Heart right ventricle (tissue), 16 donors: ENCODE measurements at regions not wholly inside any gene's neighbourhood (a gene's known extent, or its start where the extent isn't known, plus 50 kb on each side); places are given as distances from the start of the nearest gene placed in this dataset.

ENCODE experiments used
- ATAC-seq, 8 donors: fragments of 200-7000 bp; cut with Tn5 transposase; one replicate each; pipeline ENCODE4 v1.9.1; 2020; ENCODE audit warnings: mild to moderate bottlenecking in 8 of 8, moderate library complexity in 8 of 8, moderate number of reproducible peaks in 1 of 8
- DNase-seq, 2 donors: peaks; one replicate each; pipeline ENCODE4 v3.0.0-alpha.2; 2020
- H3K27ac ChIP-seq, 10 donors: fragments of 200-600 bp; sonication (generic) in 2 of 10; one replicate each; pipeline versions ENCODE4 v1.5.0 to v1.8.0; 2020 to 2022; ENCODE audit warnings: mild to moderate bottlenecking in 3 of 10
- H3K27me3 ChIP-seq, 7 donors: fragments of 200-600 bp; one replicate each; pipeline ENCODE4 v1.8.0; 2021 to 2022; ENCODE audit warnings: mild to moderate bottlenecking in 2 of 7
- H3K36me3 ChIP-seq, 9 donors: fragments of 200-600 bp; sonication (generic) in 1 of 9; one replicate each; pipeline versions ENCODE4 v1.5.0 to v1.8.0; 2020 to 2022; ENCODE audit warnings: mild to moderate bottlenecking in 2 of 9
- H3K4me1 ChIP-seq, 9 donors: fragments of 200-600 bp; sonication (generic) in 1 of 9; one replicate each; pipeline versions ENCODE4 v1.5.0 to v1.8.0; 2020 to 2022; ENCODE audit warnings: mild to moderate bottlenecking in 4 of 9
- H3K4me3 ChIP-seq, 10 donors: fragments of 200-600 bp; sonication (generic) in 2 of 10; one replicate each; pipeline versions ENCODE4 v1.5.0 to v1.8.0; 2020 to 2022; ENCODE audit warnings: mild to moderate bottlenecking in 7 of 10, moderate library complexity in 2 of 10
- H3K9me3 ChIP-seq, 11 donors: fragments of 200-600 bp in 10 of 11; sonication (generic) in 2 of 11; one replicate each; pipeline versions ENCODE4 v1.5.0 to v1.8.0; 2013 to 2022; ENCODE audit warnings: mild to moderate bottlenecking in 2 of 11, control low read depth in 1 of 11, moderate library complexity in 1 of 11
- CTCF ChIP-seq, 9 donors: fragments of 200-600 bp; sonication (generic) in 2 of 9; IDR thresholded peaks; one replicate each; pipeline versions ENCODE4 v1.5.0 to v1.8.0; 2021 to 2022; ENCODE audit warnings: antibody characterized with exemption in 9 of 9, mild to moderate bottlenecking in 5 of 9, moderate library complexity in 1 of 9
- WGBS, 2 donors: extraction: QIAGEN DNeasy Blood & Tissue Kit; methylation state at CpG; one replicate each; pipeline ENCODE4 v1.1.7; 2013; ENCODE audit warnings: inconsistent platforms in 1 of 2; 5-methylcytosine and 5-hydroxymethylcytosine counted together
- intact Hi-C, 10 donors: fragments of 100-400 bp; cut with DNase I; formaldehyde crosslinking; loops; one replicate each; pipeline versions ENCODE4 v1.11.1 to v1.14.2; 2022
- donor health status: Arrhythmogenic right ventricular cardiomyopathy.
- donor health status: ischemic (EF 13 %, LVEDD 7.1; RV severe dilation, severe dysfunction).
- donor health status: healthy with polysubstance abuse.
- donor health status: DM: no; HTN: yes; CAD: no.
- donor health status: DM: no; HTN: no; CAD: no.
- donor health status: ischemic (EF 25% LVEDD 6.9; RV normal size, moderate dysfunction).
- donor health status: ischemic (EF 25% LVEDD 5.7; RV mildly dilated, moderate dysfunction).
- donor health status: healthy.
- donor health status: DM: yes; HTN: yes; CAD: no.
- donor health status: Ischemic cardiomyopathy.
- donor health status: ischemic (EF 35%, LVEDD 5.7; RV mildly dilated, moderate dysfunction).
- donor health status: nonischemic (EF 11% LVEDD 7.7; RV severe dilation, severe dysfunction).
- donor health status: DM: yes; HTN: yes; CAD: no.
- donor health status: PGD.
- donor health status: ischemic (EF 29% LVEDD 5.4; RV normal size, mild dysfunction).
- donor health status: nonischemic (EF 23%, LVEDD 6.1; RV moderate dilation, normal function).

DNA sequence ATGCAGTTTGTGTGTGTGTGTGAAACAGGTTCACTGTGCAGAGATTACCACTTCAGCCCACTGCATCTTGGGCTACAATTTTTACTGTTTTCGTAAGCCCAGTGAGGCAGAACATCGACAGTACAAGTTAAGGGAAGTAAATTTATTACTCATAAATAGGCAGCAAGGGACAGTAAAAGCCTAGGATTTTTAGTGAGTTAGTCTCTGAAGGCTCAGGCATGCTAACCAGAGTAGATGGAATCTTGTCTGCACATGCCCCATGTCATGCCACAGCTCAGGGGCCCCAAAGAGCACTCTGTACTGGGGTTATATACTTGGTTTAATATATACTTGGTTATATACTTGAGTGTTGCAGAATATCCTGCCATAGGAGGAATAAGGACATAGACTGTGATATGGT, 825.7 kb downstream of the TECRL start:
- WGBS, 2 donors = 73 to 82% methylated on average over 2 of the region's 2 CpGs
- no peaks in the 10 kb centered on the region for H3K27me3 ChIP-seq
- no peak overlapping the region for H3K4me3 ChIP-seq
- H3K4me1 ChIP-seq = no peaks in the 10 kb centered on the region
- no peaks in the 10 kb centered on the region for H3K36me3 ChIP-seq
- H3K27ac ChIP-seq = no peak overlapping the region
- intact Hi-C loops = no loop called here
- DNase-seq = no peak
- peaks cover 0 to 22% (median 0%) of the 10 kb centered on the region in 11 donors for H3K9me3 ChIP-seq
- ATAC-seq = no peak
- TF ChIP-seq CTCF (IDR thresholded peaks at IDR 0.05) = no peak

DNA sequence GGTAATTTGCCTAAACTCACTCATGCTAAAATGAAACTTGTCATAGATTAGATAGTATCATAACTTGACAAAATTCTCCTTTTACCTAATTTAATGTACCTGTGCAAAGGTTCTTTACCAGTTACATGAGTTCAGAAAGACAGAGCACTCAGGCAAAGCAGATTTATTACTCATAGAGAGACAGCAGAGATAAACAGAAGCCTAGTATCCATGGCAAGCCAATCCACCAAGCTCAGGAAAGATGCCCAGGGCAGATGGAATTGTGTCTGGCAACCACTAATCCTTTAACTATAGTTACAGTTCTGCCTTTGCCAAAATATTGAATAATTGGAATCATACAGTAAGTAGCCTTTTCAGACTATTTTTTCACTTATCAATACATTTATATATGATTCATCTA, 826.2 kb downstream of the TECRL start:
- Histone ChIP-seq H3K36me3 (no peaks in the 10 kb centered on the region), H3K4me1 (no peaks in the 10 kb centered on the region), H3K27ac (no peak overlapping the region), H3K27me3 (no peaks in the 10 kb centered on the region), H3K9me3 (peaks cover 0 to 24% (median 0%) of the 10 kb centered on the region in 11 donors), H3K4me3 (no peak overlapping the region)
- no peak for TF ChIP-seq CTCF (IDR thresholded peaks at IDR 0.05)
- intact Hi-C loops = no loop called here
- ATAC-seq = no peak
- no peak for DNase-seq

- H3K36me3 ChIP-seq = no peaks in the 10 kb centered on the region
Measured at GRCh38 chr4:63580796-63581475, 828.3 kb downstream of the TECRL start.

GRCh38 chr4:63578383-63578782, 830.9 kb downstream of the TECRL start:
- no peak overlapping the region for H3K27ac ChIP-seq
- TF ChIP-seq CTCF (IDR thresholded peaks at IDR 0.05) = no peak
- intact Hi-C loops = no loop called here
- peaks cover 0 to 57% (median 0%) of the 10 kb centered on the region in 11 donors for H3K9me3 ChIP-seq
- H3K36me3 ChIP-seq = no peaks in the 10 kb centered on the region
- ATAC-seq = no peak
- no peak for DNase-seq
- no peaks in the 10 kb centered on the region for H3K27me3 ChIP-seq
- H3K4me3 ChIP-seq = no peak overlapping the region
- no peaks in the 10 kb centered on the region for H3K4me1 ChIP-seq

More at GRCh38 chr4:63580796-63581475, 828.3 kb downstream of the TECRL start:
- DNase-seq = no peak
- H3K4me3 ChIP-seq = no peak overlapping the region
- H3K27ac ChIP-seq = no peak overlapping the region
- ATAC-seq = no peak
- intact Hi-C loops = no loop called here
- no peaks in the 10 kb centered on the region for H3K4me1 ChIP-seq
- 51 to 67% methylated on average over 1 of the region's 1 CpG for WGBS, 2 donors
- H3K9me3 ChIP-seq = peaks cover 0 to 34% (median 0%) of the 10 kb centered on the region in 11 donors
- TF ChIP-seq CTCF (IDR thresholded peaks at IDR 0.05) = no peak
- no peaks in the 10 kb centered on the region for H3K27me3 ChIP-seq
